ENCODE measurements at regions not wholly inside any gene's neighbourhood (a gene's known extent, or its start where the extent isn't known, plus 50 kb on each side); places are given as distances from the start of the nearest gene placed in this dataset.

DNA sequence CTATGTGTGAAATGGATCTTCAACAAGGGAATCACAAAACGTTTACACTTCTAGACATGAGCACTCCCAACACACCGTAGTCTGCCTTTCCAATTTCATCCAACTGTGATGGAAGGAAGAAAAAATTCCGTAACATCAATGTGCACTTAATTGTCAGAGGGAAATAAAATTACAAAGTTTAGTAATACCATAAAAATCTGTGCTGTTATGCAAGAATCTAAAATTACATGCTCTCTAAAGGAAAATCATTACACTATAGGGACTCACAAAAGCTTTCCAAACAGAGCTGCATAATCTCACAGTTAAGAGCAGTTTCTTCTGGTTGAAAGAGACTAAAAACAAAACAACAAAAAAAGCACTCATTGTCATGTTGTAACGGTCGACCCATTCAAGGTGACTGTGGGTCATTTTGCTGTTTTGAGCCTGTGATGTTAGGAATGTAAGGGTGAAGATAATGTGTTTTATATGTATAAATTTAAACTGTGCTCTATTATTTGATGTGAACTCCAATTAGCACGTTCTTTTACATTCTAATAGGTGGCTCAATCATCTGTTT lies 698.0 kb downstream of the TDRD15 start:
- H4K20me1 ChIP-seq (ENCODE audit: insufficient read depth, low read length) = no peaks in the 10 kb centered on the region
- no peaks in the 10 kb centered on the region for H3K9me3 ChIP-seq (ENCODE audit: low read length)
- H3K4me1 ChIP-seq (ENCODE audit: insufficient read depth, low read length) = no peaks in the 10 kb centered on the region
- no peaks in the 10 kb centered on the region for H3K36me3 ChIP-seq (replicated peaks in 1 of 2; ENCODE audit: control insufficient read depth in 1 of 2, insufficient read depth in 2 of 2, low read length in 2 of 2)
- no peak overlapping the region for H2AFZ ChIP-seq (ENCODE audit: low read length)
- intact Hi-C loops (cut with micrococcal nuclease; ENCODE audit: unreplicated experiment) = no loop called here
- FAIRE-seq (no peak), DNase-seq (ENCODE audit: low spot score) (no peak), ATAC-seq (no peak)
- 4% methylated on average over 6 of the region's 6 CpGs for WGBS (ENCODE audit: low lambda C conversion rate)
- no peak overlapping the region for H3K9ac ChIP-seq (ENCODE audit: insufficient read depth, low read depth, low read length)
- H3K79me2 ChIP-seq (ENCODE audit: insufficient read depth, low read length) = no peaks in the 10 kb centered on the region
- BruUV-seq (replicated peaks) = no TSS peak
- H3K27me3 ChIP-seq (ENCODE audit: control insufficient read depth in 1 of 2, insufficient read depth in 2 of 2, low read length in 2 of 2) = no peaks in the 10 kb centered on the region
- H3K4me3 ChIP-seq (replicated peaks in 1 of 3; ENCODE audit: insufficient read depth in 1 of 3, low read depth in 2 of 3, low read length in 3 of 3) = no peak overlapping the region
- POLR2A ChIA-PET = no interaction called here
- CTCF ChIA-PET (ENCODE audit: low intra/inter-chr PET ratio, low total read pairs) = no interaction called here
- no peak overlapping the region for H3K4me2 ChIP-seq (ENCODE audit: low read depth, low read length)
- in situ Hi-C loops (cut with HindIII; ENCODE audit: extremely low pct_ligation_motif_present, low pct_unique_long_range_greater_than_20kb) = no loop called here
- H3K27ac ChIP-seq (ENCODE audit: extremely low read length, insufficient read depth, low read length) = no peak overlapping the region
- TF ChIP-seq ZNF713 (CRISPR knock-in tag; IDR thresholded peaks at IDR 0.05) (no peak), CBX5 (CRISPR knock-in tag; IDR thresholded peaks at IDR 0.05; ENCODE audit: borderline replicate concordance) (no peak), GLI4 (CRISPR knock-in tag; IDR thresholded peaks at IDR 0.05; ENCODE audit: borderline replicate concordance) (no peak), HDAC6 (IDR thresholded peaks at IDR 0.05; ENCODE audit: low read depth, low read length) (no peak), ZMAT3 (CRISPR knock-in tag; conservative IDR thresholded peaks at IDR 0.05) (no peak), KLF13 (CRISPR knock-in tag; IDR thresholded peaks at IDR 0.05) (no peak), PTBP1 (IDR thresholded peaks at IDR 0.05; ENCODE audit: low read depth, low read length, poor library complexity, severe bottlenecking) (no peak), PHF5A (CRISPR knock-in tag; IDR thresholded peaks at IDR 0.05; ENCODE audit: low read depth, unreplicated experiment) (no peak), ZNF33B (CRISPR knock-in tag; IDR thresholded peaks at IDR 0.05) (no peak), HOXA5 (CRISPR knock-in tag; IDR thresholded peaks at IDR 0.05) (no peak), CBX1 (IDR thresholded peaks at IDR 0.05; ENCODE audit: low read depth) (no peak), ZNF432 (CRISPR knock-in tag; IDR thresholded peaks at IDR 0.05; ENCODE audit: borderline replicate concordance) (no peak)
- TF ChIP-seq, protein P1, sequence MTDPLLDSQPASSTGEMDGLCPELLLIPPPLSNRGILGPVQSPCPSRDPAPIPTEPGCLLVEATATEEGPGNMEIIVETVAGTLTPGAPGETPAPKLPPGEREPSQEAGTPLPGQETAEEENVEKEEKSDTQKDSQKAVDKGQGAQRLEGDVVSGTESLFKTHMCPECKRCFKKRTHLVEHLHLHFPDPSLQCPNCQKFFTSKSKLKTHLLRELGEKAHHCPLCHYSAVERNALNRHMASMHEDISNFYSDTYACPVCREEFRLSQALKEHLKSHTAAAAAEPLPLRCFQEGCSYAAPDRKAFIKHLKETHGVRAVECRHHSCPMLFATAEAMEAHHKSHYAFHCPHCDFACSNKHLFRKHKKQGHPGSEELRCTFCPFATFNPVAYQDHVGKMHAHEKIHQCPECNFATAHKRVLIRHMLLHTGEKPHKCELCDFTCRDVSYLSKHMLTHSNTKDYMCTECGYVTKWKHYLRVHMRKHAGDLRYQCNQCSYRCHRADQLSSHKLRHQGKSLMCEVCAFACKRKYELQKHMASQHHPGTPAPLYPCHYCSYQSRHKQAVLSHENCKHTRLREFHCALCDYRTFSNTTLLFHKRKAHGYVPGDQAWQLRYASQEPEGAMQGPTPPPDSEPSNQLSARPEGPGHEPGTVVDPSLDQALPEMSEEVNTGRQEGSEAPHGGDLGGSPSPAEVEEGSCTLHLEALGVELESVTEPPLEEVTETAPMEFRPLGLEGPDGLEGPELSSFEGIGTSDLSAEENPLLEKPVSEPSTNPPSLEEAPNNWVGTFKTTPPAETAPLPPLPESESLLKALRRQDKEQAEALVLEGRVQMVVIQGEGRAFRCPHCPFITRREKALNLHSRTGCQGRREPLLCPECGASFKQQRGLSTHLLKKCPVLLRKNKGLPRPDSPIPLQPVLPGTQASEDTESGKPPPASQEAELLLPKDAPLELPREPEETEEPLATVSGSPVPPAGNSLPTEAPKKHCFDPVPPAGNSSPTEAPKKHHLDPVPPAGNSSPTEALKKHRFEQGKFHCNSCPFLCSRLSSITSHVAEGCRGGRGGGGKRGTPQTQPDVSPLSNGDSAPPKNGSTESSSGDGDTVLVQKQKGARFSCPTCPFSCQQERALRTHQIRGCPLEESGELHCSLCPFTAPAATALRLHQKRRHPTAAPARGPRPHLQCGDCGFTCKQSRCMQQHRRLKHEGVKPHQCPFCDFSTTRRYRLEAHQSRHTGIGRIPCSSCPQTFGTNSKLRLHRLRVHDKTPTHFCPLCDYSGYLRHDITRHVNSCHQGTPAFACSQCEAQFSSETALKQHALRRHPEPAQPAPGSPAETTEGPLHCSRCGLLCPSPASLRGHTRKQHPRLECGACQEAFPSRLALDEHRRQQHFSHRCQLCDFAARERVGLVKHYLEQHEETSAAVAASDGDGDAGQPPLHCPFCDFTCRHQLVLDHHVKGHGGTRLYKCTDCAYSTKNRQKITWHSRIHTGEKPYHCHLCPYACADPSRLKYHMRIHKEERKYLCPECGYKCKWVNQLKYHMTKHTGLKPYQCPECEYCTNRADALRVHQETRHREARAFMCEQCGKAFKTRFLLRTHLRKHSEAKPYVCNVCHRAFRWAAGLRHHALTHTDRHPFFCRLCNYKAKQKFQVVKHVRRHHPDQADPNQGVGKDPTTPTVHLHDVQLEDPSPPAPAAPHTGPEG (CRISPR knock-in tag; IDR thresholded peaks at IDR 0.05) = no peak
- TF ChIP-seq, protein P2, sequence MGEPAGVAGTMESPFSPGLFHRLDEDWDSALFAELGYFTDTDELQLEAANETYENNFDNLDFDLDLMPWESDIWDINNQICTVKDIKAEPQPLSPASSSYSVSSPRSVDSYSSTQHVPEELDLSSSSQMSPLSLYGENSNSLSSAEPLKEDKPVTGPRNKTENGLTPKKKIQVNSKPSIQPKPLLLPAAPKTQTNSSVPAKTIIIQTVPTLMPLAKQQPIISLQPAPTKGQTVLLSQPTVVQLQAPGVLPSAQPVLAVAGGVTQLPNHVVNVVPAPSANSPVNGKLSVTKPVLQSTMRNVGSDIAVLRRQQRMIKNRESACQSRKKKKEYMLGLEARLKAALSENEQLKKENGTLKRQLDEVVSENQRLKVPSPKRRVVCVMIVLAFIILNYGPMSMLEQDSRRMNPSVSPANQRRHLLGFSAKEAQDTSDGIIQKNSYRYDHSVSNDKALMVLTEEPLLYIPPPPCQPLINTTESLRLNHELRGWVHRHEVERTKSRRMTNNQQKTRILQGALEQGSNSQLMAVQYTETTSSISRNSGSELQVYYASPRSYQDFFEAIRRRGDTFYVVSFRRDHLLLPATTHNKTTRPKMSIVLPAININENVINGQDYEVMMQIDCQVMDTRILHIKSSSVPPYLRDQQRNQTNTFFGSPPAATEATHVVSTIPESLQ (CRISPR knock-in tag; conservative IDR thresholded peaks at IDR 0.05) = no peak
- TF ChIP-seq, protein P3, sequence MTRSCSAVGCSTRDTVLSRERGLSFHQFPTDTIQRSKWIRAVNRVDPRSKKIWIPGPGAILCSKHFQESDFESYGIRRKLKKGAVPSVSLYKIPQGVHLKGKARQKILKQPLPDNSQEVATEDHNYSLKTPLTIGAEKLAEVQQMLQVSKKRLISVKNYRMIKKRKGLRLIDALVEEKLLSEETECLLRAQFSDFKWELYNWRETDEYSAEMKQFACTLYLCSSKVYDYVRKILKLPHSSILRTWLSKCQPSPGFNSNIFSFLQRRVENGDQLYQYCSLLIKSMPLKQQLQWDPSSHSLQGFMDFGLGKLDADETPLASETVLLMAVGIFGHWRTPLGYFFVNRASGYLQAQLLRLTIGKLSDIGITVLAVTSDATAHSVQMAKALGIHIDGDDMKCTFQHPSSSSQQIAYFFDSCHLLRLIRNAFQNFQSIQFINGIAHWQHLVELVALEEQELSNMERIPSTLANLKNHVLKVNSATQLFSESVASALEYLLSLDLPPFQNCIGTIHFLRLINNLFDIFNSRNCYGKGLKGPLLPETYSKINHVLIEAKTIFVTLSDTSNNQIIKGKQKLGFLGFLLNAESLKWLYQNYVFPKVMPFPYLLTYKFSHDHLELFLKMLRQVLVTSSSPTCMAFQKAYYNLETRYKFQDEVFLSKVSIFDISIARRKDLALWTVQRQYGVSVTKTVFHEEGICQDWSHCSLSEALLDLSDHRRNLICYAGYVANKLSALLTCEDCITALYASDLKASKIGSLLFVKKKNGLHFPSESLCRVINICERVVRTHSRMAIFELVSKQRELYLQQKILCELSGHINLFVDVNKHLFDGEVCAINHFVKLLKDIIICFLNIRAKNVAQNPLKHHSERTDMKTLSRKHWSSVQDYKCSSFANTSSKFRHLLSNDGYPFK (CRISPR knock-in tag; IDR thresholded peaks at IDR 0.05; ENCODE audit: borderline replicate concordance) = no peak

All from HepG2 (cell line).